Stimulated activated effector memory CD8-positive, alpha-beta T cell treated with anti-CD3 and anti-CD28 coated beads, Interleukin-12 subunit alpha, Interleukin-12 subunit beta, amount 100 ng/mL, for 72 hours (primary cell): ENCODE measurements at regions not wholly inside any gene's neighbourhood (a gene's known extent, or its start where the extent isn't known, plus 50 kb on each side); places are given as distances from the start of the nearest gene placed in this dataset.
"Not testable (repeated sequence)": the region's sequence is repeated elsewhere in the genome, so short reads cannot be mapped to it uniquely, and the experiment has no call there.

Source experiments
- ATAC-seq: fragments of 150-1000 bp; cut with Tn5 transposase; 2 replicates; pipeline ENCODE4 v1.10.0; 2021
- DNase-seq, 2 donors: peaks; one replicate each; pipeline ENCODE4 v3.0.0; 2021 to 2022; ENCODE audit warnings: low spot score in 2 of 2
- H3K27ac Mint-ChIP-seq: one replicate; pipeline ENCODE4 v1.8.0; 2022; ENCODE audit warnings: mild to moderate bottlenecking, mixed read lengths
- H3K36me3 Mint-ChIP-seq: one replicate; pipeline ENCODE4 v1.8.0; 2022; ENCODE audit warnings: mild to moderate bottlenecking, mixed read lengths
- H3K4me1 Mint-ChIP-seq: one replicate; pipeline ENCODE4 v1.8.0; 2022; ENCODE audit warnings: mixed read lengths
- H3K4me3 Mint-ChIP-seq: one replicate; pipeline ENCODE4 v1.8.0; 2022; ENCODE audit warnings: mild to moderate bottlenecking, mixed read lengths
- H3K9me3 Mint-ChIP-seq: one replicate; pipeline ENCODE4 v1.8.0; 2022; ENCODE audit warnings: mixed read lengths

DNA sequence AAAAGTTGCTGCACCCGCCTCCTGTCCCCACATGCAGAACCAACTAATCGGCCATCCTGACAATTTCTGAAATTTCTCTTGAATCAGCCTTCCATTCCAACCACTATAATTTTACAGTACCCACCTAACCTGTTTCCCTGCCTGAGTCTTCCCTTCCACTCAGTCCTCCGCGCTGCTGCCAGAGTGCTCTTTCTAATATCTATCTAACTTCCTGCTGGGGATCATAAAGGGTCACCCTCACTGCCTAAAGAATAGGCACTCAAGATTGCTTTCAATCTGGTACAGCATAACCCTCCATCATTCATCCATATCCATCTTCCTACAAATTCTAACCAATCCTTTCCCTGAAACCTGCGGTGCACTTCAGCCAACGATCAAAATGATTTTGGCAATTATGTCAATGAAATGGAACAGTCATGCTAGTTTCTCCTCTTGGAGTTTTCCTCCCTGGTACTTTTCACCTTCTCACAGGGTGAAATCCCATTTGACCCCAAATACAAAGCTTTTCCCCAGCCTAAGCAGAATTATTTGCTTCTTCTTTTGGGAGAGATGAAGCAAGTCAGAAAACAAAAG lies 117.5 kb upstream of the BEND6 start:
- DNase-seq (no peak), ATAC-seq (no peak)
- Mint-ChIP-seq H3K4me3 (no peak overlapping the region), H3K4me1 (no peaks in the 10 kb centered on the region), H3K27ac (no peak overlapping the region), H3K9me3 (no peaks in the 10 kb centered on the region), H3K36me3 (no peaks in the 10 kb centered on the region)

DNA sequence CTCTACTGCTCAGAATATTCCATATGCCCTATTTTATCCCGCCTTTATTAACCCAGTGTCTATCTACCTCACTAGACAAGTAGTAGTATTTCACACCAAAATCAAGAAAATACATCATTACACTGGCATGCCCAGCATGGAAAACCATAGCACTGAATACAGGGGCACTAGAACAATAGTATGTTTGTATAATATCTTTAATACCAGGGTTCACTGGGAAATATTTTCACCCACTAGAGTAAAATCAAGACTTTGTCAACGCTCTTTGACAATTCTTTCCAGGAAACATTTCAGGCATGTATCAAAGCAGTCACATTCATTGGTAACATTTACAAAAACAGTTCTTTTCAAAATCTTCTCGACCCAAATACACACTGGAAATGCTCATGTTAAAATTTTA lies 119.3 kb upstream of the BEND6 start:
- no peaks in the 10 kb centered on the region for H3K9me3 Mint-ChIP-seq
- no peak for ATAC-seq
- no peak overlapping the region for H3K27ac Mint-ChIP-seq
- no peak for DNase-seq
- no peaks in the 10 kb centered on the region for H3K4me1 Mint-ChIP-seq
- no peak overlapping the region for H3K4me3 Mint-ChIP-seq
- H3K36me3 Mint-ChIP-seq: no peaks in the 10 kb centered on the region

GRCh38 chr6:56833873-56834272 lies 121.0 kb upstream of the BEND6 start:
- H3K27ac Mint-ChIP-seq: no peak overlapping the region
- H3K4me1 Mint-ChIP-seq: no peaks in the 10 kb centered on the region
- H3K36me3 Mint-ChIP-seq: no peaks in the 10 kb centered on the region
- no peak overlapping the region for H3K4me3 Mint-ChIP-seq
- ATAC-seq: no peak
- DNase-seq: no peak
- no peaks in the 10 kb centered on the region for H3K9me3 Mint-ChIP-seq

GRCh38 chr6:56833127-56833791 lies 121.6 kb upstream of the BEND6 start:
- DNase-seq: no peak
- H3K4me1 Mint-ChIP-seq: no peaks in the 10 kb centered on the region
- no peaks in the 10 kb centered on the region for H3K36me3 Mint-ChIP-seq
- ATAC-seq: no peak
- H3K4me3 Mint-ChIP-seq: no peak overlapping the region
- H3K9me3 Mint-ChIP-seq: no peaks in the 10 kb centered on the region
- no peak overlapping the region for H3K27ac Mint-ChIP-seq

DNA sequence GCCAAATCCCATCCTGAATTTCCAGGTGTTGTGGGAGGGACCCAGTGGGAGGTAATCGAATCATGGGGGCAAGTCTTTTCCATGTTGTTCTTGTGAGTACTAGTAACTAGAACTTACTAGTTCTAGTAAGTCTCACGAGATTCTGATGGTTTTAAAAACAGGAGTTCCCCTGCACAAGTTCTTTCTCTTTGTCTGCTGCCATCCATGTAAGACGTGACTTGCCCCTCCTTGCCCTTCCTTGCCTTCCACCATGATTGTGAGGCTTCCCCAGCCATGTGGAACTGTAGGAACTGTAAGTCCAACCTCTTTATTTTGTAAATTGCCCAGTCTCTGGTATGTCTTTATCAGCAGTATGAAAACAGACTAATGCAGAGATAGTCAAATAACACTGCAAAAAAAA lies 122.7 kb upstream of the BEND6 start:
- H3K4me1 Mint-ChIP-seq: no peaks in the 10 kb centered on the region
- no peak overlapping the region for H3K4me3 Mint-ChIP-seq
- DNase-seq: no peak
- H3K36me3 Mint-ChIP-seq: no peaks in the 10 kb centered on the region
- H3K27ac Mint-ChIP-seq: no peak overlapping the region
- no peaks in the 10 kb centered on the region for H3K9me3 Mint-ChIP-seq
- ATAC-seq: no peak

GRCh38 chr6:56831334-56831733 lies 123.6 kb upstream of the BEND6 start:
- no peak for ATAC-seq
- H3K9me3 Mint-ChIP-seq: no peaks in the 10 kb centered on the region
- H3K27ac Mint-ChIP-seq: no peak overlapping the region
- H3K4me1 Mint-ChIP-seq: no peaks in the 10 kb centered on the region
- no peak for DNase-seq
- H3K36me3 Mint-ChIP-seq: no peaks in the 10 kb centered on the region
- no peak overlapping the region for H3K4me3 Mint-ChIP-seq

GRCh38 chr6:56827908-56828649 lies 126.8 kb upstream of the BEND6 start:
- H3K36me3 Mint-ChIP-seq: no peaks in the 10 kb centered on the region
- no peak overlapping the region for H3K27ac Mint-ChIP-seq
- no peaks in the 10 kb centered on the region for H3K4me1 Mint-ChIP-seq
- H3K9me3 Mint-ChIP-seq: no peaks in the 10 kb centered on the region
- no peak overlapping the region for H3K4me3 Mint-ChIP-seq
- no peak for DNase-seq
- ATAC-seq: no peak

DNA sequence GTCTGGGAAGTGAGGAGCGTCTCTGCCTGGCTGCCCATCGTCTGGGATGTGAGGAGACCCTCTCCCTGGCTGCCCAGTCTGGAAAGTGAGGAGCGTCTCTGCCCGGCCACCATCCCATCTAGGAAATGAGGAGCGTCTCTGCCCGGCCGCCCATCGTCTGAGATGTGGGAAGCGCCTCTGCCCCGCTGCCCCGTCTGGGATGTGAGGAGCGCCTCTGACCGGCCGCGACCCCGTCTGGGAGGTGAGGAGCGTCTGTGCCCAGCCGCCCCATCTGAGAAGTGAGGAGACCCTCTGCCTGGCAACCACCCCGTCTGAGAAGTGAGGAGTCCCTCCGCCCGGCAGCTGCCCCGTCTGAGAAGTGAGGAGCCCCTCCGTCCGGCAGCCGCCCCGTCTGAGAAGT lies 130.5 kb upstream of the BEND6 start:
- not testable (repeated sequence) for H3K27ac Mint-ChIP-seq, H3K36me3 Mint-ChIP-seq, H3K4me1 Mint-ChIP-seq

DNA sequence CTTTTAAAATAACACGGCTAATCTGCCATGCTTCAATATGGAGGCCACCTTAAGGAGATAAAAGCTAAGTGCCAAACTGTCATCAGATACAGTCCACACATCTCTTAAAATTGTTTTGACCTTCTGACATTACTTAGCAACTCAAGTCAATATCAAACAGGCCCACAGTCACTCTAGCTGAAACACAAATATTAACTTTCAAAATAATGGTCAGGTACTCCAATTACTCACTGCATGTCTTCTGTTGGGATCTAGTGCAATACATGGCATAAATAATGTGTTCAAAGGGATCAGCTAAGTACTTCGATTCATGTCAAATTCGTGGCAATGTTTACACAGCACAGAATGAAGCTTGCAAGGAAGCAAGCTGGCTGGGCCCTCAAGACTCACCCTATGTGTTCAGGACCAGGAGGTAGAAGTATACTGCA lies 133.9 kb upstream of the BEND6 start:
- Mint-ChIP-seq H3K4me1 (no peaks in the 10 kb centered on the region), H3K9me3 (no peaks in the 10 kb centered on the region), H3K4me3 (no peak overlapping the region), H3K27ac (no peak overlapping the region), H3K36me3 (no peaks in the 10 kb centered on the region)
- no peak for ATAC-seq
- DNase-seq: no peak

More for the DNA sequence above, 130.5 kb upstream of the BEND6 start:
- not testable (repeated sequence) for H3K4me3 Mint-ChIP-seq, DNase-seq, H3K9me3 Mint-ChIP-seq, ATAC-seq

- no peaks in the 10 kb centered on the region for H3K4me1 Mint-ChIP-seq
- no peaks in the 10 kb centered on the region for H3K9me3 Mint-ChIP-seq
- DNase-seq (no peak), ATAC-seq (no peak)
- no peak overlapping the region for H3K4me3 Mint-ChIP-seq
- H3K36me3 Mint-ChIP-seq: no peaks in the 10 kb centered on the region
- no peak overlapping the region for H3K27ac Mint-ChIP-seq
Measured at GRCh38 chr6:56820060-56820459, 134.8 kb upstream of the BEND6 start.

- DNase-seq: no peak
- Mint-ChIP-seq H3K4me3 (no peak overlapping the region), H3K27ac (no peak overlapping the region), H3K36me3 (no peaks in the 10 kb centered on the region), H3K9me3 (no peaks in the 10 kb centered on the region), H3K4me1 (no peaks in the 10 kb centered on the region)
- ATAC-seq: no peak
Measured at GRCh38 chr6:56819604-56820003, 135.3 kb upstream of the BEND6 start.

DNA sequence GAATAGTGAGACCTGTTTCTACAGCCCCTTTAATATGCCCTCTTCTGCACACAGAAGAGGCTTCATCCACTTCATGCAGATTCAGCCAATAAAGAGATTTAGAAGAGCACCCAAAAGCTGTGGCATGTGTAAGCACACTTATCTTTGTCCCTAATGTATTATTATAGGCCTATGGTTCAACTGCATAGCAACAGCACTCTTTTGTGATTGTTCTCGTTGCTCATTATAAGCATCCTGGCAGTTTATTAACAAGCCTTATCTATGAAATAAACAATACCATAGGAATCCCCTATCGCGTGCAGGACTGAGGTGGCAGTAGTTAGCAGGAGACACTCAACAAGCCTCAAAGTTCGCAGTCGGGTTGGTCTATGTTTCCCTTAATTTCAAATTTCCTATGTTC lies 138.5 kb upstream of the BEND6 start:
- no peak overlapping the region for H3K27ac Mint-ChIP-seq
- no peaks in the 10 kb centered on the region for H3K4me1 Mint-ChIP-seq
- ATAC-seq (no peak), DNase-seq (no peak)
- H3K9me3 Mint-ChIP-seq: no peaks in the 10 kb centered on the region
- H3K4me3 Mint-ChIP-seq: no peak overlapping the region
- no peaks in the 10 kb centered on the region for H3K36me3 Mint-ChIP-seq

DNA sequence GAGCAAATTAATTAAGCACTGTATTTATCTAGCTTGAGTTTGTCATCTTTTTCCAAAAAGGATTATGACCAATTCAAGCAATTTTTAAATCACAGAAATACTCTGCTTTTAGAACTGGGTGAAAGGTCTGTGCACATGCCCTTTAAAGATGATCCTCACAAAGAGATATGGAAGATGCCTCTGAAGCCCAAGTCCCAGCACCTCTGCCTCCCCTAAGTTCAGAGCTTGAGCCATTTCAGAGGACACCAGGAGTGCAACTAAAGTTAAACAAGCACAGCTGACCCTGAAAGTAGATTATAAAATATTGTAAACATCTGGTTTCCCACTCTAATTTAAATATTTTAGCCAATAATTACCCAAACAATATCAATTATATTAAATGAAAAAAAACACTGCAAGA lies 139.5 kb upstream of the BEND6 start:
- H3K9me3 Mint-ChIP-seq: no peaks in the 10 kb centered on the region
- H3K4me1 Mint-ChIP-seq: no peaks in the 10 kb centered on the region
- H3K4me3 Mint-ChIP-seq: no peak overlapping the region
- H3K36me3 Mint-ChIP-seq: no peaks in the 10 kb centered on the region
- no peak for ATAC-seq
- DNase-seq: no peak
- no peak overlapping the region for H3K27ac Mint-ChIP-seq

DNA sequence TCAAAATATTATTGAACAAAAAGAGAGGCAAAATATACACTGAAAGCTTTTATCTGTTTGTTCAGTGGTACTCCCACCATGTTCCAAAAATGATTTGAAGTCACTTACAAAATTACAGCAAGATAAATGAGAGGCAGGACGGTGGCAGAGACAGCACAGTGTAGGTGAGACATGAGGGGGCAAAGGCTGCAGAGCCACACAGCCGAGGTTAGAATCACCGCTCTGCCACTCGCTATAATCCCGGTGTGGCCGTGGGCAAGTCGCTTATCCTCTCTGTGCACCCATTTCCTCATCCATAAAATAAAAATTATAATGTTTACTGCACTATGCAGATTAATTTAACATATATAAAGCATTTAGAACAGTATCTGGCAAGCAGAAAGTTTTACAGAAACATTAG lies 140.1 kb upstream of the BEND6 start:
- H3K9me3 Mint-ChIP-seq: no peaks in the 10 kb centered on the region
- H3K27ac Mint-ChIP-seq: no peak overlapping the region
- H3K4me3 Mint-ChIP-seq: no peak overlapping the region
- ATAC-seq (no peak), DNase-seq (no peak)
- H3K4me1 Mint-ChIP-seq: no peaks in the 10 kb centered on the region
- H3K36me3 Mint-ChIP-seq: no peaks in the 10 kb centered on the region

DNA sequence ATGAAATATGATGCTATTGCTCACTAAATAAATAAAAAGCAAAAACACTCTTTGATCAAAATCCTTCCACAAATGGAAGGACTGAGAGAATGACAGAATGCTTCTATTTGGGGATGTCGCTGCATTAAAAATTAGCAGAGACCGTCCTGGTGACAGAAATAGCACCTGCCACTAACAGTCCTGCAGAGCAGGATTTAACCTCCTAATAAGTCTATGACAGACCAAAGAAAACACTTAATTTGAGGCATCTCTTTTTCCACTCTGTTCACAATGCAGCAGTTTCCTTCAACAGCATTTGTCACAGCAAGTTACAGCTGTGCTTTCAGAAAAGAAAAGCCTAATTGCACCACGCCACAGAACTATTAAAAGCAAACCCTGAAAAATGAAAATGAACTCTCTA lies 140.6 kb upstream of the BEND6 start:
- Mint-ChIP-seq H3K4me1 (no peaks in the 10 kb centered on the region), H3K4me3 (no peak overlapping the region)

GRCh38 chr6:56812851-56813250 lies 142.1 kb upstream of the BEND6 start:
- H3K4me3 Mint-ChIP-seq, DNase-seq, H3K36me3 Mint-ChIP-seq, ATAC-seq, H3K4me1 Mint-ChIP-seq, H3K27ac Mint-ChIP-seq, H3K9me3 Mint-ChIP-seq: not testable (repeated sequence)

More for the DNA sequence above, 140.6 kb upstream of the BEND6 start:
- H3K27ac Mint-ChIP-seq: no peak overlapping the region
- ATAC-seq: no peak
- H3K9me3 Mint-ChIP-seq: no peaks in the 10 kb centered on the region
- H3K36me3 Mint-ChIP-seq: no peaks in the 10 kb centered on the region
- no peak for DNase-seq
